Fibroblast of the conjunctiva (primary cell): ENCODE measurements at regions not wholly inside any gene's neighbourhood (a gene's known extent, or its start where the extent isn't known, plus 50 kb on each side); places are given as distances from the start of the nearest gene placed in this dataset.
"Not testable (repeated sequence)": the region's sequence is repeated elsewhere in the genome, so short reads cannot be mapped to it uniquely, and the experiment has no call there.

ENCODE experiments used
- DNase-seq: peaks from one replicate; pipeline ENCODE4 v3.0.0-alpha.2; 2010; ENCODE audit warnings: low read depth

DNA sequence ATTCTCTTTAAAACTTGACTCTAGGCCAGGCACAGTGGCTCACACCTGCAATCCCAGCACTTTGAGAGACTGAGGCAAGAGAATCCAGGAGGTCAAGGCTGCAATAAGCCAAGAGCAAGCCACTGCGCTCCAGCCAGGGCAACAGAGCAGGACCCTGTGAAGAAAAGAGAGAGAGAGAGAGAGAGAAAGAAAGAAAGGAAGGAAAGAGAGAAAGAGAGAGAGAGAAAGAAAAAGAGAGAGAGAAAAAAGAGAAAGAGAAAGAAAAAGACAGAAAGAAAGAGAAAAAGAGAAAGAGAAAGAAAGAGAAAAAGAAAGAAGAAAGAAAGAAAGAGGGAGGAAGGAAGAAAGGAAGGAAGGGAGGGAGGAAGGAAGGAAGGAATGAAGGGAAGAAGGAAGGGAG lies 76.7 kb downstream of the RIN2 start:
- DNase-seq: no peak

DNA sequence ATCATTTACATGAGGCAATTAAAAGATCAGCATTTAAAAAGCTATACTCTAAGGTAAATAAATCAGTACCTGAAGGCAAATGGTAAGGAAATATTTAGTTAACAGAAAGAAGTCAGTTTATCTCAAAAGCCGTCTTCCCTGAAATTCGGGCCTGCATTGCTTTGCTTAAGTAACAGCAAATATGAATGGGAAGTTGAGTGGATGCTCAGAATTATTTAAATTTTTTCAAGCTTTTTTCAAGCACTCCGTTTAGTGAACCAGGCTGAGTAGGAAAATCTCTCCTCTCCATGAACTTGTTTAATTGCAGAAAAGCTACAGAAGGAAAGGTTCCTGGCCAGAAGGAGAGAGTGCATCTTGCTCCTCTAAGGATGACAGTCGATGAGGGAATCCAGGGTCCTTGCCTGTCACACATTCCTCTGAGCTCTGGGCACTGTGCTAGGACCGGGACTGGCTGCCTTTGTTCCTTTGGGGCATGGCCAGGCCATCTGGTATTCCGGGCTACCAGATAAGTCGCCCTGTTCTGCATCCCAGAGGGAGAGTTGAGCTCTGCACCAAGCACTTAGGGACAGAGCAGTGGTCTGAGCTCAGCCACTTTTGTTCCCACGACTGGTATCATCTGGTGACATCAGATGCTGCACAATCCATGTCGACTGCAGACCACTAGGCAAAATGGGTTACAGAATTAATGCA lies 77.6 kb downstream of the RIN2 start:
- no peak for DNase-seq

DNA sequence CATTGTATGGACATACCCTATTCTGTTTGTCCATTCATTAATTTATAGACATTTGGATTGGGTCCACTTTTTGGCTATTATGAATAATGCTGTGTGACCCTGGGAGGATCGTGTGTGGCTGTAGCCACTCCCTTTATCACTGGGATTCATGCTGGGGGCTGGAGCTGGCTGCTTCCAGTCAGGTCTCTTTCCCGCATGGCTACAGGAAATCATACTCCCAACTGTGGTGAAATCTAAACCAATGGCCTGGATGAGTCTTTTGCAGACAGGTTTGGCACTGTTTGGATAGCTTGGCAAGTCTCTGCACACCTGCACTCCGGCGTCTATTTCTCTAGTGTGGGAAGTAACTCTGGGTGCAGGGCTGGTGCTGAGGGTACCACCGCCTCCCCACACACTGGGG lies 80.4 kb downstream of the RIN2 start:
- no peak for DNase-seq

- DNase-seq: no peak
These were observed 81.0 kb downstream of the RIN2 start for GRCh38 chr20:19839053-19839452.

- DNase-seq: no peak
These were observed 82.2 kb downstream of the RIN2 start for GRCh38 chr20:19840111-19840710.

- DNase-seq: no peak
These were observed 83.7 kb downstream of the RIN2 start for GRCh38 chr20:19841740-19842139.

- not testable (repeated sequence) for DNase-seq
These were observed 86.8 kb downstream of the RIN2 start for GRCh38 chr20:19844850-19845249.

DNA sequence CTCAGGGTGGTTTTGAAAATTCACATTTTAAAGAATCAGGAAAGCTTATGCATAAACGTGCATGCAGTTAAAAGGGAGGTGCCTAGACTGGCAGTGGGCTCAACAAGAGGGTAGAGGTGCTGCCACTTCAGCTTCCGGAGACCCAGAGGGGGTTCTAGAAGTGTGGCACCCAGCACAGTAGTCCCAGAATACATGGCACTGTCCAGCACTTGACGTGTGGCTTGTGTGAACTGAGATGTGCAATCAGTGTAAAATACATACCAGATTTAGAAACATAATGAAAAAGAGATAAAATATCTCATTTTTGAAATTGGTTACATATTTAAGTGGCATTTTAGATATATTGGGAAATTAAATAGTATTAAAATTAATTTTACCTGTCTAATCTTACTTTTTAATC lies 89.3 kb downstream of the RIN2 start:
- no peak for DNase-seq

DNA sequence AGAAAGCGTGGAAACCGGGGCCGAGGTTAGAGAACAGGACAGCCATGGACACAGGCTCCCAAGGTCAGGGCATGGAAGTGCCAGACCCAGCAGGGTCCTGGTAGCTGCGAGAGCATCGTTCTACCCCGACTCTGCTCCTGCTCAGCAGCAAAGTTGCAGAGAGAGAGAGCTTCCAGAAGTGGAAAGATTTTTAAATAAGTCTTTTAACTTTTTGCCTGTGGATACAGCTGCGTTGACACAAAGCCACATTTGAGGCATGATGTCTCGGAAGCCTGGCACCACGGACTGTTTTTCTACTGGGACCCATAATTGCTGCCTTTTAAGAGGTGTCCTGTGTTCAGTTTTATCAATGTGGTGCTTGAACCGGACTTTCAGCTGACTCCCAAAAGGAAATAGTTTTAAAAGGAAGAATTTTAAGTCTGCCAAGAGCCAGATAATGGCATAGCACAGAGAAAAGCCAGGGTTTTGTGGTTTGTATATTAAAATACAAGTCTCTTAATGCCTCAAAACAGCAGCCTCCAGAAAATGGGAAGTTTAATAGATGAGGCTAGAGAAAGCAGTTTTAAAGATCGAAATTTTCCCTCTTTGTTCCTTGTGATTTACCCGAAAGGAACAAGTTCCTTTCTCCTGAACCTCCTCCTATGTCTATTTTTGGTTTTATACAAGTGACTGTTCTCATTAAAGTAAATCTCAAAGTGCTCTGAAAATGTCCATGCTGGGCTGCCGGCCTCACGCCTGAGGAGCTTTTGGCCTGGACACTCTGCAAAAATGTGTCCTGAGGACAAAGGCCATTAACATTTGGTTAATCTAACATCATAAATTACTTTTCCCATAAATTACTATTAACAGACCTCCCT lies 91.5 kb downstream of the RIN2 start:
- no peak for DNase-seq

DNA sequence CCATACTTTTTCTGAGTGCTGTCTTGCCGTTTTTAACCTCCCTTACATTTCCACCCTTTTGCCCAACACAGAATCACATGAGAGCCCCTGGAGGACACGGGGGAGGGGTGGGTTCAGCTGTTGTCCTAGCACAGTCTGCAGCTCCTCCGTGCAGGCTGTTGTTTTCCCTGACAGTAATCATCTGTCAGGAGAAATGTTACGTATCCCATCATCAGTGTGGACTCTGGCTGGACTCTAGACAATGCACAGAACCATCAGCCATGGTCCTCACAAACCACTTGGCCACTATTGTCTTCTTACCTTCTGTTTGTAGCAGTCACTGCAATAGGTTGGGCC lies 92.1 kb downstream of the RIN2 start:
- no peak for DNase-seq

GRCh38 chr20:19851861-19852260 lies 93.8 kb downstream of the RIN2 start:
- no peak for DNase-seq

- no peak for DNase-seq
These were observed 97.4 kb downstream of the RIN2 start for GRCh38 chr20:19855416-19855815.

DNA sequence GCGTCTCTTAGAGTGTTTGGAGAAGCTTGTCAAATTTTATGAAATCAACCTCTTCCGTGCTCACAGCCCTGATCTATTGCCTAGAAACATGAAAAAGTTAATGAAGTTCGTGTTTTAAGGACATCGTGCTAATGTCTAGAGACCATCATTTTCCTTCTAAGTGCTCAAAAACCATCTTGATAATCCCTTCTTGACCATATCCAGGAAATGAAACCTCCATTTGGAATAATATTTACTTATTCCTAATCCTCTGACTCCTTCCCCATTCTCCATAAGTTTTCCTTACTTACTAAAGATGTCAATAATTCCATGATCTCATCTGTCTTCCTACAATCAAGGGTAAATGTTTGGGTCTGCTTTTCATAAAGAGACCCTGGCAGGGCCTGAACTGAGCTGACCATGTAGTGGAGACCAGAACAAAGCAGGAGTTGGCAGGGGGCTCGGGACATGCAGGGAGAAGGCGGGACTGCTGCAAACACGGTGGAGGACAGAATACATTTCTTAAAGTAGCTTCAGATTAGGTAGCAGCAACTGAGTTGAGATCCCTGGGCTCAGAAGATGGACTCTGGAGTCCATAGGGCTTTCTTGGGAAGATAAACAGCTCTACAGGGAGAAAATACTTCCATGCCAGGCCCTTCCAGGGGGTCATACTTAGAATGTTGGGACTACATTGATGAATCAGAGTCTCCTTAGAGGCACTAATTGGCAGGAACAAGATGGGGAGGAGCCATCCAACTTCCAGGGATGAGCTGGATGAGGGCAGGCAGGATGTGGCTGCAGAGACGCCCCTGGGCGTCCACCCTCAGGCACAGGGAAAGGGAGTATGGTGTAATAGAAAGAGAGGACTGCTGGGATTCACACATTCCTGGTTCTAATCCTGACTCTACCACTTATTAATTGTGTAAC lies 100.7 kb downstream of the RIN2 start:
- peak; percentile 13 for DNase-seq

DNA sequence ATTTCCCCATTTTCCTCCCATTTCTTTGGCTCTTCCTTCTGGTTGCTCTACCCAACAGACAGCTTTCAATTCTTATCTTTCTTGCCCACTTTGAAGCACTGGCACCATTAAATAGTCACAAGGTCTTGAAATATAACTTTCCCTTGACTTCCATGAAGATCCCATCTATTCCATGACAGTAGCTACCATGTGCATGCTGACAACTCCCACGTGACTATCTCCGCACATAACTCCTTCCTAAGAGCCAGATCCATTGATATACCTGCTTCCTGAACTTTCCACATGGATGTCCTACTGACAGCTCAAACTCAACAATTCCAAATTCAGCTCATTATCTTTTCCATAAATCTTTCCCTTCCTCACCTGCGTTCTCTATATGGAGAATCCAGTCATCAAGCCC lies 101.4 kb downstream of the RIN2 start:
- no peak for DNase-seq

DNA sequence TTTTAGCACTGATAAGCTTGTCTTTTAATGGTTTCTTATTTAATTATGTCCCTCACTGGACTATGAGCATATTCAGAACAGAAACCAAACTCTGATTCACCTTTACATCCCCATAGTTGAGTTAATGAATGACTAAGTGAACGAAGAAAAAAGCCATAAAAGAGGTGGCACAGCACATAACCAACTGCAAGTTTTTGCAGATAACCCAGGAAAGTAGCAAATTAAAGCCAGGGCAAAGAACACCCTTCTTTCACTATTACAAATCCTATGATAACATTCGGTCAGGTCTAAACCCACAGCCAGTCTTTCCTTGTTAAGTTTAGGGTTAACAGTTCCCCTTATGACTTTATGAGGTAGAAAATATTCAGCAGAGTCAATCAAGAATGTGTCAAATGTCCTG lies 102.7 kb downstream of the RIN2 start:
- no peak for DNase-seq

- DNase-seq: no peak
These were observed 103.2 kb downstream of the RIN2 start for GRCh38 chr20:19861147-19861759.

- DNase-seq: peak; percentile 18
These were observed 106.1 kb downstream of the RIN2 start for GRCh38 chr20:19864130-19864529.

DNA sequence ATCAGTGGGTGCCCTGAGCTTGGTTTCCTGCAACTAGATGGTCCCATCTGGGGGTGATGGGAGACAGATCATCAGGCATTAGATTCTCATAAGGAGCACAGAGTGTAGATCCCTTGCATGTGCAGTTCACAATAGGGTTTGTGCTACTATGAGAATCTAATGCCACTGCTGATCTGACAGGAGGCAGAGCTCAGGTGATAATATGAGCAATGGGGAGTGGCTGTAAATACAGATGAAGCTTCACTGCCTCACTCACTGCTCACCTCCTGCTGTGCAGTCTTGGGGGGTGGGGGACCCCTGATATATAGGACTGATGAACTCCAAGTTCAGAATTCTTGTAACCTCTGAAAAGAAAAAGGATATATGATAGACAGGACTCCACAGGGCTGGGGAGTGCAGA lies 108.0 kb downstream of the RIN2 start:
- DNase-seq: no peak

- DNase-seq: no peak
These were observed 109.0 kb downstream of the RIN2 start for GRCh38 chr20:19867074-19867473.

DNA sequence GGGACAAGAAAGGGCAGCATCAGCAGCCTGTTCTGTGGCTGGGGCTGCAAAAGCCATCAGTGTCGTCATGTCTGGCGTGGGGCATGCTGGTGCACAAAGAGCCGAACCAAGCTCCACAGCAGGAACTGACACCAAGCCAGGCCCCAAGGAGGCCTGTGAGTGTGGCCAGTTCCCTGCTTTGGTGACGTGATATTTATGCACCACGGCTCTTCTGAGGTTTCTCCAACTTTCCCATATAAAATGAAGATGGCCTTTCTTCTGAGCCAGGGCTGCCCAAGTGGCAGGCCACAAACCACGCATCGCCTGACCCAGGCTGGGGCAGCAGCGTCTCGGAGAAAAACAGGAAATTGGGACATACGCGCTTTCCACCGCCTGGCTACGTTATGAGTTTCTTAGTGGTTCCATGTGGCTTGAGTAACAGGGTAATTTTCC lies 109.9 kb downstream of the RIN2 start:
- no peak for DNase-seq

DNA sequence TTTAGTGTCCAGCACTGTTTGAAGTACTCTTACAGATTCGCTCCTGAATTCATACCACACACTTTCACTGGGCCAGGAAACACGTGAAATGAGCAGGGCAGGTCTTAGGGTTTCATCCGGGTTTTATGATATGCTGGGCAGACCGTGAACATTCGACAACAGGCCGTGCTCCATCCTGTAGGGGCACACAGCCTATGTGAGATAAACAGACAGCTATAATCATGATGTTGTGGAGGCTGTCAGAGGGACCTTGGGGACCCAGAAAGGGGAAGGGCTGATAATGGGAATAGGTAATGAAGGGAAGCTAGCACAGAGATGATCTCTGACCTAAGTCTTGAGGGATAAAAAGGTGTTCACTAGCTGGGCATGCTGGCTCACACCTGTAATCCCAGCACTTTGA lies 110.4 kb downstream of the RIN2 start:
- no peak for DNase-seq

DNA sequence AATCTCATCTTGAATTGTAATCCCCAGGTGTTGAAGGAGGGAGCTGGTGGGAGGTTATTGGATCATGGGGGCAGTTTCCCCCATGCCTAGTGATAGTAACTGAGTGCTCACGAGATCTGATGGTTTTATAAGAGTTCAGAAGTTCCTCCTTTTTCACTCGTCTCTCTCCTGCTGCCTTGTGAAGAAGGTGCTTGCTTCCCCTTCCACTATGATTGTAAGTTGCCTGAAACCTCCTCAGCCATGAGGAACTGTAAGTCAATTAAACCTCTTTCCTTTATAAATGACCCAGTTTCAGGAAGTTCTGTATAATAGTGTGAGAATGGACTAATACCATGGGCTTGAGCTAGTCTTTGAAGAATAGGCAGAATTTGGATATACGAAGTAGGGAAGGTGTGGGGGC lies 113.9 kb downstream of the RIN2 start:
- no peak for DNase-seq
